ENCODE measurements at regions not wholly inside any gene's neighbourhood (a gene's known extent, or its start where the extent isn't known, plus 50 kb on each side); places are given as distances from the start of the nearest gene placed in this dataset.

- H3K27me3 ChIP-seq (ENCODE audit: control insufficient read depth, low read length): no peaks in the 10 kb centered on the region
- no peak for TF ChIP-seq EZH2phosphoT487 (IDR thresholded peaks at IDR 0.05; ENCODE audit: borderline replicate concordance, low read length)
- no peak for TF ChIP-seq CTCF (IDR thresholded peaks at IDR 0.05; ENCODE audit: low read depth, low read length, poor library complexity, severe bottlenecking)
- no peaks in the 10 kb centered on the region for H3K9me3 ChIP-seq (ENCODE audit: control insufficient read depth, insufficient read depth, low read length)
- H3K27ac ChIP-seq (ENCODE audit: low read depth, low read length): no peak overlapping the region
- no peaks in the 10 kb centered on the region for H3K79me2 ChIP-seq (ENCODE audit: control insufficient read depth, low read length)
- no peaks in the 10 kb centered on the region for H3K9me2 ChIP-seq (replicated peaks; ENCODE audit: control insufficient read depth, low read length)
- H3K4me1 ChIP-seq (ENCODE audit: control insufficient read depth, low read length): no peaks in the 10 kb centered on the region
- no peak overlapping the region for H3K4me3 ChIP-seq (ENCODE audit: low read length)
- no peaks in the 10 kb centered on the region for H4K20me1 ChIP-seq (ENCODE audit: control insufficient read depth, insufficient read depth, low read depth, low read length)
- no peaks in the 10 kb centered on the region for H3K36me3 ChIP-seq (ENCODE audit: control insufficient read depth, low read length)
- H3K4me2 ChIP-seq (ENCODE audit: low read length): no peak overlapping the region
- no peaks in the 10 kb centered on the region for H3F3A ChIP-seq (ENCODE audit: control insufficient read depth, insufficient read depth)
These were observed 261.4 kb upstream of the SKOR2 start for GRCh38 chr18:47512726-47513435.

- H3K27me3 ChIP-seq (ENCODE audit: control insufficient read depth, low read length): no peaks in the 10 kb centered on the region
- H4K20me1 ChIP-seq (ENCODE audit: control insufficient read depth, insufficient read depth, low read depth, low read length): no peaks in the 10 kb centered on the region
- H3K79me2 ChIP-seq (ENCODE audit: control insufficient read depth, low read length): no peaks in the 10 kb centered on the region
- no peaks in the 10 kb centered on the region for H3K9me2 ChIP-seq (replicated peaks; ENCODE audit: control insufficient read depth, low read length)
- TF ChIP-seq EZH2phosphoT487 (IDR thresholded peaks at IDR 0.05; ENCODE audit: borderline replicate concordance, low read length) (no peak), CTCF (IDR thresholded peaks at IDR 0.05; ENCODE audit: low read depth, low read length, poor library complexity, severe bottlenecking) (no peak)
- H3K27ac ChIP-seq (ENCODE audit: low read depth, low read length): no peak overlapping the region
- H3K4me3 ChIP-seq (ENCODE audit: low read length): no peak overlapping the region
- H3F3A ChIP-seq (ENCODE audit: control insufficient read depth, insufficient read depth): no peaks in the 10 kb centered on the region
- no peaks in the 10 kb centered on the region for H3K9me3 ChIP-seq (ENCODE audit: control insufficient read depth, insufficient read depth, low read length)
- H3K4me2 ChIP-seq (ENCODE audit: low read length): no peak overlapping the region
- H3K36me3 ChIP-seq (ENCODE audit: control insufficient read depth, low read length): no peaks in the 10 kb centered on the region
- no peaks in the 10 kb centered on the region for H3K4me1 ChIP-seq (ENCODE audit: control insufficient read depth, low read length)
These were observed 260.6 kb upstream of the SKOR2 start for GRCh38 chr18:47512056-47512455.

- Histone ChIP-seq H3K27ac (ENCODE audit: low read depth, low read length) (no peak overlapping the region), H3K9me3 (ENCODE audit: control insufficient read depth, insufficient read depth, low read length) (no peaks in the 10 kb centered on the region), H3K9me2 (replicated peaks; ENCODE audit: control insufficient read depth, low read length) (no peaks in the 10 kb centered on the region), H3K4me2 (ENCODE audit: low read length) (no peak overlapping the region), H3K36me3 (ENCODE audit: control insufficient read depth, low read length) (no peaks in the 10 kb centered on the region), H3K27me3 (ENCODE audit: control insufficient read depth, low read length) (no peaks in the 10 kb centered on the region), H3K4me1 (ENCODE audit: control insufficient read depth, low read length) (no peaks in the 10 kb centered on the region), H3K4me3 (ENCODE audit: low read length) (no peak overlapping the region), H3F3A (ENCODE audit: control insufficient read depth, insufficient read depth) (no peaks in the 10 kb centered on the region), H4K20me1 (ENCODE audit: control insufficient read depth, insufficient read depth, low read depth, low read length) (no peaks in the 10 kb centered on the region), H3K79me2 (ENCODE audit: control insufficient read depth, low read length) (no peaks in the 10 kb centered on the region)
- no peak for TF ChIP-seq CTCF (IDR thresholded peaks at IDR 0.05; ENCODE audit: low read depth, low read length, poor library complexity, severe bottlenecking)
- TF ChIP-seq EZH2phosphoT487 (IDR thresholded peaks at IDR 0.05; ENCODE audit: borderline replicate concordance, low read length): no peak
These were observed 259.4 kb upstream of the SKOR2 start for GRCh38 chr18:47510831-47511230.

All from DOHH2 (cell line).